Osteoblast (primary cell): ENCODE measurements at regions not wholly inside any gene's neighbourhood (a gene's known extent, or its start where the extent isn't known, plus 50 kb on each side); places are given as distances from the start of the nearest gene placed in this dataset.

Experiments
- DNase-seq: peaks from one replicate; pipeline ENCODE4 v3.0.0; 2011; ENCODE audit warnings: low spot score, mixed read lengths; ENCODE audit not compliant: insufficient read length; ENCODE audit errors: missing footprints
- H2AFZ ChIP-seq: 2 replicates; pipeline ENCODE4 v1.6.0; 2011; ENCODE audit warnings: mild to moderate bottlenecking, low read length
- H3K27ac ChIP-seq: 2 replicates; pipeline ENCODE4 v1.5.1; 2011; ENCODE audit warnings: mild to moderate bottlenecking, low read depth, low read length, moderate library complexity
- H3K27me3 ChIP-seq: 2 replicates; pipeline ENCODE4 v1.6.0; 2012; ENCODE audit warnings: mild to moderate bottlenecking, control low read depth, inconsistent platforms, low read length, moderate library complexity; ENCODE audit not compliant: insufficient read depth
- H3K36me3 ChIP-seq: 2 replicates; pipeline ENCODE4 v1.5.1; 2011; ENCODE audit warnings: mild to moderate bottlenecking, low read length, control low read depth, moderate library complexity; ENCODE audit not compliant: insufficient read depth
- H3K4me1 ChIP-seq: 2 replicates; pipeline ENCODE4 v1.5.1; 2011; ENCODE audit warnings: mild to moderate bottlenecking, low read length, control low read depth, moderate library complexity; ENCODE audit not compliant: insufficient read depth
- H3K4me2 ChIP-seq: 2 replicates; pipeline ENCODE4 v1.6.0; 2011; ENCODE audit warnings: mild to moderate bottlenecking, low read length; ENCODE audit not compliant: insufficient read depth
- H3K4me3 ChIP-seq: fragments of 200-600 bp; sonication (generic); 3 replicates; pipeline ENCODE4 v1.5.1; 2012; ENCODE audit warnings: mild to moderate bottlenecking, low read length, inconsistent platforms; ENCODE audit not compliant: insufficient read depth
- H3K79me2 ChIP-seq: 2 replicates; pipeline ENCODE4 v1.6.0; 2012; ENCODE audit warnings: mild to moderate bottlenecking, low read length, control low read depth, inconsistent platforms; ENCODE audit not compliant: insufficient read depth
- H3K9me3 ChIP-seq: 2 replicates; pipeline ENCODE4 v1.5.1; 2011; ENCODE audit warnings: low read depth, low read length, control low read depth
- H4K20me1 ChIP-seq: 2 replicates; pipeline ENCODE4 v1.6.0; 2012; ENCODE audit warnings: mild to moderate bottlenecking, low read length, control low read depth; ENCODE audit not compliant: insufficient read depth
- CTCF ChIP-seq: IDR thresholded peaks from 2 replicates; pipeline ENCODE4 v1.5.1; 2011; ENCODE audit warnings: mild to moderate bottlenecking, low read depth, low read length, moderate library complexity; ENCODE audit errors: extremely low read depth

- Histone ChIP-seq H2AFZ (no peak overlapping the region), H3K9me3 (no peaks in the 10 kb centered on the region), H3K4me1 (peaks cover 27% of the 10 kb centered on the region), H3K27me3 (no peaks in the 10 kb centered on the region), H4K20me1 (no peaks in the 10 kb centered on the region), H3K79me2 (no peaks in the 10 kb centered on the region), H3K27ac (no peak overlapping the region), H3K36me3 (no peaks in the 10 kb centered on the region), H3K4me2 (no peak overlapping the region), H3K4me3 (no peak overlapping the region)
- DNase-seq = no peak
- no peak for TF ChIP-seq CTCF
Observed at GRCh38 chr1:173413271-173413707, 63.8 kb upstream of the PRDX6 start.

GRCh38 chr1:173414136-173414535 lies 63.0 kb upstream of the PRDX6 start:
- Histone ChIP-seq H3K27me3 (no peaks in the 10 kb centered on the region), H3K4me1 (peaks cover 26% of the 10 kb centered on the region), H2AFZ (no peak overlapping the region), H3K4me3 (no peak overlapping the region), H3K9me3 (no peaks in the 10 kb centered on the region), H3K79me2 (no peaks in the 10 kb centered on the region), H3K36me3 (no peaks in the 10 kb centered on the region), H3K27ac (no peak overlapping the region), H4K20me1 (no peaks in the 10 kb centered on the region), H3K4me2 (no peak overlapping the region)
- TF ChIP-seq CTCF = no peak
- DNase-seq = no peak

- no peaks in the 10 kb centered on the region for H3K27me3 ChIP-seq
- no peaks in the 10 kb centered on the region for H4K20me1 ChIP-seq
- no peak overlapping the region for H3K4me3 ChIP-seq
- no peak for DNase-seq
- no peak overlapping the region for H3K27ac ChIP-seq
- no peaks in the 10 kb centered on the region for H3K79me2 ChIP-seq
- no peak overlapping the region for H3K4me2 ChIP-seq
- H3K4me1 ChIP-seq = peaks cover 20% of the 10 kb centered on the region
- H2AFZ ChIP-seq = no peak overlapping the region
- no peaks in the 10 kb centered on the region for H3K36me3 ChIP-seq
- no peaks in the 10 kb centered on the region for H3K9me3 ChIP-seq
- no peak for TF ChIP-seq CTCF
Observed at GRCh38 chr1:173414539-173415226, 62.5 kb upstream of the PRDX6 start.

GRCh38 chr1:173415490-173415889 lies 61.6 kb upstream of the PRDX6 start:
- Histone ChIP-seq H3K4me3 (no peak overlapping the region), H3K79me2 (no peaks in the 10 kb centered on the region), H3K4me2 (no peak overlapping the region), H2AFZ (no peak overlapping the region), H3K27me3 (no peaks in the 10 kb centered on the region), H3K9me3 (no peaks in the 10 kb centered on the region), H3K27ac (no peak overlapping the region), H3K36me3 (no peaks in the 10 kb centered on the region), H3K4me1 (peaks cover 17% of the 10 kb centered on the region), H4K20me1 (no peaks in the 10 kb centered on the region)
- TF ChIP-seq CTCF = no peak
- DNase-seq = no peak
